T-helper 1 cell treated with Interleukin-12 subunit alpha and Interleukin-12 subunit beta and Interleukin-4 antibody, amounts not matched to agents 30 μg/mL and 1 μg/mL, for 36 hours (primary cell): ENCODE measurements at regions not wholly inside any gene's neighbourhood (a gene's known extent, or its start where the extent isn't known, plus 50 kb on each side); places are given as distances from the start of the nearest gene placed in this dataset.

Experiments used
- H3K27ac Mint-ChIP-seq: one replicate; pipeline ENCODE4 v1.8.0; 2021; ENCODE audit warnings: mild to moderate bottlenecking, mixed read lengths
- H3K27me3 Mint-ChIP-seq: one replicate; pipeline ENCODE4 v1.8.0; 2021; ENCODE audit warnings: low read depth, mixed read lengths
- H3K36me3 Mint-ChIP-seq: one replicate; pipeline ENCODE4 v1.8.0; 2021; ENCODE audit warnings: low read depth, mixed read lengths
- H3K4me1 Mint-ChIP-seq: one replicate; pipeline ENCODE4 v1.8.0; 2021; ENCODE audit warnings: low read depth, mixed read lengths
- H3K4me3 Mint-ChIP-seq: one replicate; pipeline ENCODE4 v1.8.0; 2021; ENCODE audit warnings: mild to moderate bottlenecking, moderate library complexity, mixed read lengths
- H3K9me3 Mint-ChIP-seq: one replicate; pipeline ENCODE4 v1.8.0; 2021; ENCODE audit warnings: mixed read lengths

DNA sequence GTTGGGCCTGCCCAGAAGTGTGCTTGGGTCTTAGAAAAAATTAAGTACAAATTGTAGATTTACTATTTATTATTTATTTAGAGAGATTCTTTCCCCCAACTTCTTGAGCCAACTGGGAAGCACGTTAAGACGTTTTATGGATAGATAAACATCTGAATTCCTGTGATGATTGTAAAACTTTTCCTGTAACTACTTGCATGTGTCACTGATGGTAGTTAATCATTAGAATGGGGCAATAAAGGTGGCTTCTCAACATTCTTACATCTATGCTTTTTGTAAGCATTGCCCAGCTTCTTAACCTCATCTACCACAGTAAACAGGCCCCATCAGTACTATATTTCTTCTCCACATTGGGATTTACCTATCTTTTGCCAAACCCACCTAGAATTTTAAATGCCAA is 559.8 kb downstream of the LMO4 start:
- no peaks in the 10 kb centered on the region for H3K27me3 Mint-ChIP-seq
- H3K27ac Mint-ChIP-seq = no peak overlapping the region
- H3K4me1 Mint-ChIP-seq = no peaks in the 10 kb centered on the region
- H3K4me3 Mint-ChIP-seq = no peak overlapping the region
- no peaks in the 10 kb centered on the region for H3K36me3 Mint-ChIP-seq
- no peaks in the 10 kb centered on the region for H3K9me3 Mint-ChIP-seq

DNA sequence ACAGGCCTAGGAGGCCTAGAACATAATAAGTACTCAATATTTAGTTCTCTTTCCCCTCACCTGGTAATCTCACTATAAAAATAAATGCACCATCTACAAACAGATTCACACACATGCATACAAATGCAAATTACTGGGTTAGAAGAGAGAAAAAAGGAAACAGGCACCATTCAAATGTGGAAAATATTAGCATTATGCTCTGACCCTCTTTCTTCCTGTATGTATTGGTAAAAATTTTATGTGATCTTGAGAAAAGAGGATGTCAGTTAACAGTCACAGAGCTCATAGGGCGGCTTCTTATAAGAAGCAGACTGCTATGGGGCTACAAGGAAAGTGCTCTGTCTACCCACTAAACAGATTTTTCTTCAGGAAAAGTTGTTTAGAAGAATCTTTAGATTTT is 565.4 kb downstream of the LMO4 start:
- H3K9me3 Mint-ChIP-seq = no peaks in the 10 kb centered on the region
- H3K27ac Mint-ChIP-seq = no peak overlapping the region
- H3K4me1 Mint-ChIP-seq = no peaks in the 10 kb centered on the region
- no peak overlapping the region for H3K4me3 Mint-ChIP-seq
- H3K27me3 Mint-ChIP-seq = no peaks in the 10 kb centered on the region
- no peaks in the 10 kb centered on the region for H3K36me3 Mint-ChIP-seq

DNA sequence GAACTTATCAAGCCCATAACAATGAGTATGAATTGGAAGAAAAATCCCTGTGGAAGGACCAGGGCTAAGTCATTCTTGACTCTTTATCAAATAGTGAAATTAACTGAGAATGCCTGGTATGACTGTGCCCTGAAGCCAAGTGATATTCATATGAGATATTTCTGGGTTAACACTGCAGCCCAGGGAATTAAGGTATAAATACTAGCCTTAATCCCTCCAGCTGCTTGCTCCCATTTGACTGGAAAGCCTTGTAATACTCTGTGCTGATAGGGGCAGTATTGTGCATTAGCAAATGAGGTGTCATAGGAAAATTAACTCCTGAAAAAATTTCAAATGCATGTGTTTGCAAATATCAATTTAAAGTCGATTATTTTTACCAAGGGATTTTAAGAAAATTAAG is 568.8 kb downstream of the LMO4 start:
- H3K27ac Mint-ChIP-seq = no peak overlapping the region
- no peaks in the 10 kb centered on the region for H3K27me3 Mint-ChIP-seq
- H3K4me1 Mint-ChIP-seq = no peaks in the 10 kb centered on the region
- no peaks in the 10 kb centered on the region for H3K9me3 Mint-ChIP-seq
- H3K4me3 Mint-ChIP-seq = no peak overlapping the region
- H3K36me3 Mint-ChIP-seq = no peaks in the 10 kb centered on the region

DNA sequence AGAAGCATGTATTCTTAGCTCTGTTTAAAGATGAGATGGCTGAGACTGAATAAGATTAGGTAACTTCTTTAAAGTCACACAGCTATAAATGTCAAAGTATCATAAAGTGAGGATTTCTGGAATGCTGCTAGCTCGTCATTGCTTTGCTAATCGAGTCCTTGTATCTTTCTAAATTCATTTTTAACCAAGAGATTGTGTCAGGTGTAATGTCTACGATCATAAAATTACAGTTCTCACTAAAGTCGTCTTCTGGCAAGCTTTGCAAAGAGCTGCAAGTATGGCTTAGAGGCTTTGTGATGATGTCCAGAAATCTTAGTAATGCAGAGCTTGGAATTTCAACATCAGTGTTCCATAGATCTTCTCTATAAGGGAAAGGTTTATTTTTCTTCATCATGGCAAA is 569.8 kb downstream of the LMO4 start:
- H3K9me3 Mint-ChIP-seq = no peaks in the 10 kb centered on the region
- H3K27me3 Mint-ChIP-seq = peaks cover 8% of the 10 kb centered on the region
- no peaks in the 10 kb centered on the region for H3K36me3 Mint-ChIP-seq
- peaks cover 7% of the 10 kb centered on the region for H3K4me1 Mint-ChIP-seq
- H3K27ac Mint-ChIP-seq = no peak overlapping the region
- H3K4me3 Mint-ChIP-seq = no peak overlapping the region

DNA sequence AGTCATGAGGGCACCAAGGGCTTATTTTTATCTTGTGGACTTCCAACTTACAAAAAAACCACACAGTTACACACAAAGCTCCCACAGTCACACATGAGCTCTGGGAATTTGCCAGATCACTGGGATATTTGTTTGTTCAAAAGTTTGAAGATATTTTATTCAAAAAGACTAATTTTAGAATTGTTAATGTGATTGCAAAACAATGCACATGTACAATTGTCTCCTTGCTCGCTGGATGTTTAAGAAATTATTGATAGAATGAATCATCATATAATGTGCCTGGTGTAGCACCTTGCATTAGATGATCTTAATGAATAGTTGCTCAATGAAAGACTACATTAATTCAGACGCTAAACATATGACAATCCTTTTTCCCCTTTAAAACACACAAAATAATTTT is 570.3 kb downstream of the LMO4 start:
- H3K36me3 Mint-ChIP-seq = no peaks in the 10 kb centered on the region
- peaks cover 7% of the 10 kb centered on the region for H3K4me1 Mint-ChIP-seq
- no peak overlapping the region for H3K27ac Mint-ChIP-seq

DNA sequence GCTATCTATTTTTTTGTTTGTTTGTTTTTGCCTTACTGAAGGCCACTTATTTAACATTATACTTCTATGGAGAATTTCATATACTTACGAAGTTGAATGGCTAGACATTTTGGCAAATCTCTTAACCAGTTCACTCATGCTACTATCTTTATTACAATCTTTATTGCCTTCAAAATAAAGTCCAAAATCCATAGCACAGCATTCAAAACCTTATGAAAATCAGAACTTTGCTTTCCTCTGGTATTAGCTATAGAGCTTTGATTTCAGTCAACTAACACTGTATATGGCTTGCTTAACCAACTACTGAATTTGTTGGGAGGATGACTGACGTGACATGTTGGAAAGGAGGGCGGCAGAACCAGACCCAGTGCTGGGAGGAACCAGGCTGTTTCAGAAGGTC is 571.1 kb downstream of the LMO4 start:
- Mint-ChIP-seq H3K27me3 (peaks cover 8% of the 10 kb centered on the region), H3K36me3 (no peaks in the 10 kb centered on the region), H3K4me3 (no peak overlapping the region), H3K27ac (no peak overlapping the region), H3K9me3 (no peaks in the 10 kb centered on the region), H3K4me1 (peaks cover 7% of the 10 kb centered on the region)

More for the DNA sequence above, 570.3 kb downstream of the LMO4 start:
- peaks cover 8% of the 10 kb centered on the region for H3K27me3 Mint-ChIP-seq
- no peaks in the 10 kb centered on the region for H3K9me3 Mint-ChIP-seq
- no peak overlapping the region for H3K4me3 Mint-ChIP-seq

DNA sequence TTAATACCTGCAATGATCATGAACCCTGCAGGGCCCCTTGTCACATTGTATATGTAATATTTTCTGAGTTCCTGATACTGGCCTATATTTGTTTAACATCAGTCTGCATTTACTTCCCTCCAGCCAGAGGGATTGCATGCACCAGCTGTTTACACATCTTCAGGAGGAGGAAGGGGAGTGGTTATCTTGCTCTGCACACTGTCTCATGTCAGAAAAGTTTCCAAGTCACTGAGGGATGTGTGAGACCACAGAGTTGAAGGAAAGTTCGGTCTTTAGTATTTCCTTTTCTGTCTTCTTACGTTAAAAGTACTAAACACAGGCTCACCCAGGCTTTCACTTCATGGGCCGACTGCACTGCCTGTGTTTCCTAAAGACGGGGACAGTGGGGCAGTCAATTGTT is 574.1 kb downstream of the LMO4 start:
- H3K4me1 Mint-ChIP-seq = peaks cover 7% of the 10 kb centered on the region
- H3K4me3 Mint-ChIP-seq = no peak overlapping the region
- no peaks in the 10 kb centered on the region for H3K36me3 Mint-ChIP-seq
- H3K27me3 Mint-ChIP-seq = peaks cover 8% of the 10 kb centered on the region
- no peaks in the 10 kb centered on the region for H3K9me3 Mint-ChIP-seq
- H3K27ac Mint-ChIP-seq = no peak overlapping the region

DNA sequence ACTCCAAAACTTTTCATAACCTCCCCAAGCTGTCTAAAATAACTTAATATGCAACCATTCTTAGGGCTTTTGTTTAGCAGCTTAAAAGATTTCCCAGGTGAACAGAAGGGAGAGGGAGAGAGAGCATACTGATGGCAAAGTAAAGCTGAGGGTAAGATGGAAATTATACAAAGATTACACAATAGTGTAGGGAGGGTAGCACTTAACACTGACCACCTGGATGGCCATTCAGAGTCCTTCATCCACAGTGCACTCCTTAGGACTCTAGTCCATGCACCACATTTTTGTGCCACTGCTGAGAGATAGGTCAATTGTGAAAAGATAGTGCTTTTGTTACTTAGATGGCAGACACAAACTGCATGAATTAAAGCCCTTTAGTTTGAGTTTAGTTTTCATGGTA is 574.6 kb downstream of the LMO4 start:
- peaks cover 7% of the 10 kb centered on the region for H3K4me1 Mint-ChIP-seq
- H3K27me3 Mint-ChIP-seq = peaks cover 8% of the 10 kb centered on the region
- H3K36me3 Mint-ChIP-seq = no peaks in the 10 kb centered on the region
- no peak overlapping the region for H3K4me3 Mint-ChIP-seq
- H3K27ac Mint-ChIP-seq = no peak overlapping the region
- no peaks in the 10 kb centered on the region for H3K9me3 Mint-ChIP-seq

DNA sequence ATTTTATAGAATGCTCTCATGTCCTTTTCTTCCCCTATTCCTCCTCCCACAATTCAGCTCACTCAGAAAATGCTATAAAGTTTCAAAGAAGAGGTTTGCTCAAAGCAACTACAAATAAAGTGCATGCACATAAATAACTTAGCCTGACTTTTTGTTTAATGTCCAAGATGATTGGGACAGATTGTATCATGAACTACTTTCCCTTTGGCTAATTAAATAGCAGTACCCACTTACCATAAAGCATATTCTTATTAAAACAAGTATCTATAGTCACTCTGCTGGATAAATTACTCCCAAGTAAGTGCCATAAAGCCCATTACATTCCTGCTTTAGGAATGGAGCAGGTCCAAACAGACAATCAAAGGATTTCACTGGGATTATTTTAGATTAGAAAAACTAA is 576.0 kb downstream of the LMO4 start:
- Mint-ChIP-seq H3K27me3 (peaks cover 8% of the 10 kb centered on the region), H3K4me1 (peaks cover 7% of the 10 kb centered on the region), H3K4me3 (no peak overlapping the region), H3K9me3 (no peaks in the 10 kb centered on the region), H3K36me3 (no peaks in the 10 kb centered on the region), H3K27ac (no peak overlapping the region)

DNA sequence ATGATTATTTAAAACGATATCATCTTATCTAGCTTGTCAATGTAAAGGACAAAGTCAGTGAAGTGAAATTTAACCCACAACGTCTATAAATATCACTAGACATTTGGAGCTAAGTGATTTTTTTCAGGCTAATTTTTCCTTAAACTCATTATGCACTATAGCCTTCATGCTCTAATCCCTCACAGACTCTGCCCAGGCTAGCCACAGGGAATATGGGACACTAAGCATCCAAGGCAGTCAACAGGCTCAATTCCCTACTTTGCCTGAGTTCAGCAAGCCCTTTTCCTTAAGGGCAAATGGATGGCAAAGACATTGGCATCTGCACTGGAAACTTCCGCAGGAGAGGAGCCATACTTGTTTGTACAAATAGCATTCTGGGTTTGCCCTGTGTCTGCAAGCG is 577.0 kb downstream of the LMO4 start:
- Mint-ChIP-seq H3K4me3 (no peak overlapping the region), H3K4me1 (peaks cover 7% of the 10 kb centered on the region), H3K27me3 (peaks cover 8% of the 10 kb centered on the region), H3K27ac (no peak overlapping the region), H3K9me3 (no peaks in the 10 kb centered on the region), H3K36me3 (no peaks in the 10 kb centered on the region)

DNA sequence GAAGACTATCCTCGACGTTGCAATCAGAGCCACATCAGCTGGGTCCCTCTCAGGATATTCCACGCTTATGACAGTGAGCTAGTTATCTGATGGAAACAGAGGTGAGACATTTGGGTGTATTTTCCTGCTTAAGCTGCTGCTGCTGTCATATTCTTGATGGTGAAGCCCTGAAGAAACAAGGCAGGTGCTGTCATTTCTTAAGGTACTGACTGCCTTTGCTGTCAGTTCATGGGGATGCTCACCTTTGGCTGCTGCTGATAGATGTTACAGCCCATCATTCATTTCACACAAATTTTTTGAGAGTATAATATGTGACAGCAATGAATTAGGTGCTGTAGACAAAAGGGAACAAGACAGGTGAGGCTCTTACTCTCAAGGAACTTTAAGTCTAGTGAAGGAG is 577.4 kb downstream of the LMO4 start:
- peaks cover 7% of the 10 kb centered on the region for H3K4me1 Mint-ChIP-seq
- no peak overlapping the region for H3K4me3 Mint-ChIP-seq
- no peaks in the 10 kb centered on the region for H3K36me3 Mint-ChIP-seq
- H3K9me3 Mint-ChIP-seq = no peaks in the 10 kb centered on the region
- peaks cover 8% of the 10 kb centered on the region for H3K27me3 Mint-ChIP-seq
- H3K27ac Mint-ChIP-seq = no peak overlapping the region

DNA sequence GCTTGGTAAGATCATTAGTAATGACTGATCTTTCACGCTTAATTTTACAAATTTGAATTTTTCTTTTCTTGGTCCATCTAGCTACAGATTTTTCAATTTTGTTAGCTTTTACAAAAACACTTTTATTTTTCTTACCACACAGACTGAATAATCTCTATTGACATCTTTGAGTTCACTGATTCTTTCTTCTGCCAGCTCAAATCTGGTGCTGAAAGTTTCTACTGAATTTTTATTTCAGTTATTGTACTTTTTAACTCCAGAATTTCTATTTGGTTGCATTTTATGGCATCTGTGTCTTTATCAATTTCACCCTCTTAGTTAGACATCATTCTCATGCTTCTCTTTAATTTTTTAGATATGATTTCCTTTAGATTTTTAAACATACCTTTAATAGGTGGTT is 584.7 kb downstream of the LMO4 start:
- no peak overlapping the region for H3K27ac Mint-ChIP-seq
- H3K9me3 Mint-ChIP-seq = peaks cover 13% of the 10 kb centered on the region
- no peaks in the 10 kb centered on the region for H3K27me3 Mint-ChIP-seq
- no peaks in the 10 kb centered on the region for H3K4me1 Mint-ChIP-seq
- H3K4me3 Mint-ChIP-seq = no peak overlapping the region
- no peaks in the 10 kb centered on the region for H3K36me3 Mint-ChIP-seq

DNA sequence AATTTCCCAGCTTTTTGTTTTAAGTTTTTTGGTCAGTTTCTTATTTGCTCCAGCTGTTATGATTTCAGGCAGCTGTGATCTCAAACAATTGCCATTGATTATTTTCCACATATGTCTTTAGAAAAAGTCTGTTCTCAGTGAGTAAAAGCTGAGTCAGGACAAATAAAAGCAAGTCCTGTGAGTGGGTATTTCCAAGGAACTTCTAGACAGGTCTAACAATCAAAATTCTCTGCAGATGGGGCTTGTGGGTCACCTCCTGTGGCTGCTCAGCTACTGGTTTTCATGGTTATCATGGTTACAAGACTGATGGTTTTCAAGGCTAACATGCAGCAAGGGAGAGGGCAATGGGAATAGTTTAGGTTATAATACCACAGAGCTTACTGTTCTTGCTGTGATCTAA is 585.7 kb downstream of the LMO4 start:
- Mint-ChIP-seq H3K27me3 (no peaks in the 10 kb centered on the region), H3K36me3 (no peaks in the 10 kb centered on the region), H3K27ac (no peak overlapping the region), H3K9me3 (peaks cover 13% of the 10 kb centered on the region), H3K4me3 (no peak overlapping the region), H3K4me1 (no peaks in the 10 kb centered on the region)

DNA sequence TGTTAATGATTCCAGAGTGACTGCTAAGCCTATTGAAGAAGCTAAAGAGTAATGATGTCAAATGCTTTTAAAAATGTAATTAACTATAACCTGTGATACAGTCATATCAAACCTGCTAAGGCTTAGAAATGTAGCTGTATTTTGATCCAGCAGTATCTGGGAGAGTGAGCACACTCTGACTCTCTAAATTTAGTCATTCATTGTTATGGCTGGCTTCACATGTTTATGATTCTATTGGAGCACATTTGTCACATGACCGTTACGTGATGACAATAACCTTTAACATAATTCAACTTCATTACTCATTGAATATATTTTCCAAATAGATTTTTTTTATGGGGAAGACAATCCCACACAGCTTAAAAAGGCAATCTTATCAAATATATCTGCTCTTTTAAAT is 587.1 kb downstream of the LMO4 start:
- no peaks in the 10 kb centered on the region for H3K27me3 Mint-ChIP-seq
- no peaks in the 10 kb centered on the region for H3K36me3 Mint-ChIP-seq
- H3K27ac Mint-ChIP-seq = no peak overlapping the region
- H3K9me3 Mint-ChIP-seq = peaks cover 13% of the 10 kb centered on the region
- no peak overlapping the region for H3K4me3 Mint-ChIP-seq
- H3K4me1 Mint-ChIP-seq = no peaks in the 10 kb centered on the region

DNA sequence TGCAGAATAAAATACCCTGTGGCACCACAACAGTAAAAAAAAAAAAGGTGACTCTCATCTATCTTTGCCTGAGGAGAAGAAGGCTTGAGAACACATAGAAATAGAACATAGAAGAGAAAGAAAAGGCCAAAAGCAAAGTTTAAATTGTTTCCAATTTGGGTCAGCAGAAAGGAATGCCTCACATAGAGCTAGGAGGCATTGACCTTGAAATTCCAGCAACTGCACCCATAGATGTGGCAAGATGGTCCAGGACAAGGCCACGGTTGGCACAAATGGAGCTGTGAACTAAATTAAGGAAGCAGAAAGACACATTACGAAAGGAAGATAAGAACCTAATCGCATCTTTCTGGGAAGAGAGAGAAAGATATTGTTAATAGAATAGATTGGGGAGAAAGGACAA is 588.3 kb downstream of the LMO4 start:
- Mint-ChIP-seq H3K4me3 (no peak overlapping the region), H3K9me3 (peaks cover 13% of the 10 kb centered on the region), H3K36me3 (no peaks in the 10 kb centered on the region), H3K27ac (no peak overlapping the region), H3K4me1 (no peaks in the 10 kb centered on the region), H3K27me3 (no peaks in the 10 kb centered on the region)

DNA sequence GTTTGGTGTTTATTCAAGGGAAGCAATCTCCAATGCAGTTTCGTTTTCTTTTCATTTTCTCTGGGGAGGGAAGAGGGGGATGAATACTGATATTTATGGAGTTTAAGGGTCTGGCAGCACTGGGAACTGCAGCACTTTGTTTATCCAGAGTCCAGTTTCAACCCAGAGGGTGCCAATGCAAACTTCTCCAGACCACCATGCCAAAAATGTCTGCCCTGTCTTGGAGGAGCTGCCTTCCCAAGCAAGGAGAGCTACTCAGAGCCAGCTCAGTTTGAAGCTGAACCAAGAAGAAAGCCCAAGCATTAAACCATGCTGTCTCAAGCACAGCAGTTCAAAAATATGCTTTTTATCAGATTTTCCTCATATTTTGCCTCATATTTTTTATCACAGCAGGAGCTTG is 589.7 kb downstream of the LMO4 start:
- no peaks in the 10 kb centered on the region for H3K4me1 Mint-ChIP-seq
- no peaks in the 10 kb centered on the region for H3K36me3 Mint-ChIP-seq
- peaks cover 3% of the 10 kb centered on the region for H3K9me3 Mint-ChIP-seq
- no peak overlapping the region for H3K4me3 Mint-ChIP-seq
- no peaks in the 10 kb centered on the region for H3K27me3 Mint-ChIP-seq
- H3K27ac Mint-ChIP-seq = no peak overlapping the region
